ENCODE measurements at regions not wholly inside any gene's neighbourhood (a gene's known extent, or its start where the extent isn't known, plus 50 kb on each side); places are given as distances from the start of the nearest gene placed in this dataset.

GRCh38 chr16:85543536-85543935 lies 69.6 kb upstream of the GSE1 start:
- DNase-seq (ENCODE audit: low spot score), result no peak
- Histone ChIP-seq H3K4me2 (no peak overlapping the region), H2AFZ (no peak overlapping the region), H4K20me1 (ENCODE audit: insufficient read depth, poor library complexity, severe bottlenecking) (peaks cover 4% of the 10 kb centered on the region), H3K9me2 (replicated peaks; ENCODE audit: insufficient read depth) (no peaks in the 10 kb centered on the region), H3K36me3 (replicated peaks; ENCODE audit: insufficient read depth, low read depth) (no peaks in the 10 kb centered on the region), H3K27me3 (no peaks in the 10 kb centered on the region), H3K79me2 (peaks cover 17% of the 10 kb centered on the region), H3K27ac (no peak overlapping the region), H3K4me1 (ENCODE audit: insufficient read depth) (peaks cover 17% of the 10 kb centered on the region), H3K4me3 (no peak overlapping the region), H3K9me3 (ENCODE audit: low read depth) (no peaks in the 10 kb centered on the region)
- TF ChIP-seq CTCF (IDR thresholded peaks at IDR 0.05; ENCODE audit: poor library complexity) (no peak), EZH2 (IDR thresholded peaks at IDR 0.05; ENCODE audit: borderline replicate concordance) (no peak), EZH2phosphoT487 (IDR thresholded peaks at IDR 0.05; ENCODE audit: low read depth, severe bottlenecking, unreplicated experiment) (no peak)
- WGBS (ENCODE audit: low lambda C conversion rate, missing lambda C conversion rate), result 83% methylated on average over 4 of the region's 4 CpGs

GRCh38 chr16:85544016-85544415 lies 69.1 kb upstream of the GSE1 start:
- DNase-seq (ENCODE audit: low spot score), result no peak
- H3K4me2 ChIP-seq, result no peak overlapping the region
- 95% methylated on average over 16 of the region's 16 CpGs for WGBS (ENCODE audit: low lambda C conversion rate, missing lambda C conversion rate)
- no peak for TF ChIP-seq EZH2phosphoT487 (IDR thresholded peaks at IDR 0.05; ENCODE audit: low read depth, severe bottlenecking, unreplicated experiment)
- TF ChIP-seq CTCF (IDR thresholded peaks at IDR 0.05; ENCODE audit: poor library complexity), result no peak
- TF ChIP-seq EZH2 (IDR thresholded peaks at IDR 0.05; ENCODE audit: borderline replicate concordance), result no peak
- no peaks in the 10 kb centered on the region for H3K27me3 ChIP-seq
- no peaks in the 10 kb centered on the region for H3K9me3 ChIP-seq (ENCODE audit: low read depth)
- H4K20me1 ChIP-seq (ENCODE audit: insufficient read depth, poor library complexity, severe bottlenecking), result peaks cover 4% of the 10 kb centered on the region
- no peak overlapping the region for H3K27ac ChIP-seq
- peaks cover 17% of the 10 kb centered on the region for H3K4me1 ChIP-seq (ENCODE audit: insufficient read depth)
- no peaks in the 10 kb centered on the region for H3K36me3 ChIP-seq (replicated peaks; ENCODE audit: insufficient read depth, low read depth)
- peaks cover 17% of the 10 kb centered on the region for H3K79me2 ChIP-seq
- H3K9me2 ChIP-seq (replicated peaks; ENCODE audit: insufficient read depth), result no peaks in the 10 kb centered on the region
- H2AFZ ChIP-seq, result no peak overlapping the region
- H3K4me3 ChIP-seq, result no peak overlapping the region

- H4K20me1 ChIP-seq (ENCODE audit: insufficient read depth, poor library complexity, severe bottlenecking), result peaks cover 4% of the 10 kb centered on the region
- TF ChIP-seq CTCF (IDR thresholded peaks at IDR 0.05; ENCODE audit: poor library complexity) (no peak), EZH2phosphoT487 (IDR thresholded peaks at IDR 0.05; ENCODE audit: low read depth, severe bottlenecking, unreplicated experiment) (no peak), EZH2 (IDR thresholded peaks at IDR 0.05; ENCODE audit: borderline replicate concordance) (no peak)
- H3K79me2 ChIP-seq, result peaks cover 17% of the 10 kb centered on the region
- no peak overlapping the region for H3K4me2 ChIP-seq
- no peak overlapping the region for H3K27ac ChIP-seq
- H3K4me1 ChIP-seq (ENCODE audit: insufficient read depth), result peaks cover 17% of the 10 kb centered on the region
- WGBS (ENCODE audit: low lambda C conversion rate, missing lambda C conversion rate), result 72% methylated on average over 16 of the region's 16 CpGs
- no peaks in the 10 kb centered on the region for H3K27me3 ChIP-seq
- H3K4me3 ChIP-seq, result no peak overlapping the region
- no peaks in the 10 kb centered on the region for H3K9me3 ChIP-seq (ENCODE audit: low read depth)
- no peaks in the 10 kb centered on the region for H3K36me3 ChIP-seq (replicated peaks; ENCODE audit: insufficient read depth, low read depth)
- DNase-seq (ENCODE audit: low spot score), result no peak
- H2AFZ ChIP-seq, result no peak overlapping the region
- no peaks in the 10 kb centered on the region for H3K9me2 ChIP-seq (replicated peaks; ENCODE audit: insufficient read depth)
Measured at GRCh38 chr16:85544668-85545067, 68.5 kb upstream of the GSE1 start.

Measured in hepatocyte (in vitro differentiated cells).